DOHH2 (cell line): ENCODE measurements at regions not wholly inside any gene's neighbourhood (a gene's known extent, or its start where the extent isn't known, plus 50 kb on each side); places are given as distances from the start of the nearest gene placed in this dataset.

Source experiments
- CTCF ChIP-seq: fragments of 200-600 bp; sonication (generic); IDR thresholded peaks from one replicate; pipeline ENCODE4 v1.5.1; 2014; ENCODE audit warnings: antibody characterized with exemption, mild to moderate bottlenecking, low read depth, low read length; ENCODE audit not compliant: poor library complexity, severe bottlenecking
- EZH2phosphoT487 ChIP-seq: fragments of 200-600 bp; sonication (generic); IDR thresholded peaks from 2 replicates; pipeline ENCODE4 v1.6.1; 2017; ENCODE audit warnings: borderline replicate concordance, mild to moderate bottlenecking, antibody characterized with exemption, low read length, moderate library complexity, mixed read lengths

GRCh38 chr10:21289271-21289670 is 236.2 kb downstream of the SKIDA1 start:
- TF ChIP-seq CTCF (no peak), EZH2phosphoT487 (no peak)
